Natural killer cell treated with Interleukin-12 subunit alpha and Interleukin-12 subunit beta and Interleukin-15 and Interleukin-18, amount 100 ng/mL, for 72 hours (primary cell): ENCODE measurements at regions not wholly inside any gene's neighbourhood (a gene's known extent, or its start where the extent isn't known, plus 50 kb on each side); places are given as distances from the start of the nearest gene placed in this dataset.
"Not testable (repeated sequence)": the region's sequence is repeated elsewhere in the genome, so short reads cannot be mapped to it uniquely, and the experiment has no call there.

Source experiments
- ATAC-seq, 2 donors: fragments of 150-1000 bp; cut with Tn5 transposase in 1 of 2; sonication (Bioruptor Pico), chemical (Tn5 transposase) in 1 of 2; 2 replicates each; pipeline ENCODE4 v1.10.0; 2021
- DNase-seq: peaks from one replicate; pipeline ENCODE4 v3.0.0; 2022; ENCODE audit warnings: low spot score
- H3K27ac Mint-ChIP-seq, 2 donors: 1 replicate in 1 of 2; 2 replicates in 1 of 2; pipeline ENCODE4 v1.8.0; 2022; ENCODE audit warnings: mixed read lengths in 2 of 2, mild to moderate bottlenecking in 1 of 2, moderate library complexity in 1 of 2
- H3K27me3 Mint-ChIP-seq, 2 donors: 1 replicate in 1 of 2; 2 replicates in 1 of 2; pipeline ENCODE4 v1.8.0; 2022; ENCODE audit warnings: mixed read lengths in 2 of 2
- H3K36me3 Mint-ChIP-seq: one replicate; pipeline ENCODE4 v1.8.0; 2022; ENCODE audit warnings: mixed read lengths
- H3K4me1 Mint-ChIP-seq, 2 donors: 1 replicate in 1 of 2; 2 replicates in 1 of 2; pipeline ENCODE4 v1.8.0; 2022; ENCODE audit warnings: low read depth in 2 of 2, mixed read lengths in 2 of 2, mild to moderate bottlenecking in 1 of 2
- H3K4me3 Mint-ChIP-seq: one replicate; pipeline ENCODE4 v1.8.0; 2022; ENCODE audit warnings: mixed read lengths
- H3K9me3 Mint-ChIP-seq: 2 replicates; pipeline ENCODE4 v1.8.0; 2022; ENCODE audit warnings: mixed read lengths

- no peak for DNase-seq
- Mint-ChIP-seq H3K4me1 (no peaks in the 10 kb centered on the region), H3K27me3 (peaks cover 0 to 6% of the 10 kb centered on the region in 2 donors), H3K27ac (no peak overlapping the region), H3K4me3 (no peak overlapping the region), H3K36me3 (no peaks in the 10 kb centered on the region), H3K9me3 (no peaks in the 10 kb centered on the region)
- ATAC-seq: no peak
These were observed 81.2 kb downstream of the DACT2 start for GRCh38 chr6:168238159-168238909.

GRCh38 chr6:168233875-168234213 lies 85.7 kb downstream of the DACT2 start:
- not testable (repeated sequence) for H3K4me1 Mint-ChIP-seq, H3K36me3 Mint-ChIP-seq, ATAC-seq

GRCh38 chr6:168232989-168233874 lies 86.3 kb downstream of the DACT2 start:
- Mint-ChIP-seq H3K27me3 (peaks cover 0 to 4% of the 10 kb centered on the region in 2 donors), H3K27ac (no peak overlapping the region), H3K4me1 (no peaks in the 10 kb centered on the region), H3K4me3 (no peak overlapping the region), H3K36me3 (no peaks in the 10 kb centered on the region), H3K9me3 (no peaks in the 10 kb centered on the region)
- ATAC-seq (no peak), DNase-seq (no peak)

More at GRCh38 chr6:168233875-168234213, 85.7 kb downstream of the DACT2 start:
- H3K27ac Mint-ChIP-seq, H3K27me3 Mint-ChIP-seq, H3K4me3 Mint-ChIP-seq, H3K9me3 Mint-ChIP-seq, DNase-seq: not testable (repeated sequence)

- Mint-ChIP-seq H3K27ac (no peak overlapping the region), H3K27me3 (peaks cover 0 to 4% of the 10 kb centered on the region in 2 donors), H3K4me3 (no peak overlapping the region), H3K36me3 (no peaks in the 10 kb centered on the region), H3K4me1 (no peaks in the 10 kb centered on the region), H3K9me3 (no peaks in the 10 kb centered on the region)
- ATAC-seq (no peak), DNase-seq (no peak)
These were observed 87.0 kb downstream of the DACT2 start for GRCh38 chr6:168232528-168232927.

GRCh38 chr6:168232062-168232461 lies 87.5 kb downstream of the DACT2 start:
- Mint-ChIP-seq H3K27me3 (peaks cover 0 to 4% of the 10 kb centered on the region in 2 donors), H3K27ac (no peak overlapping the region), H3K4me3 (no peak overlapping the region), H3K9me3 (no peaks in the 10 kb centered on the region), H3K36me3 (no peaks in the 10 kb centered on the region), H3K4me1 (no peaks in the 10 kb centered on the region)
- no peak for ATAC-seq
- no peak for DNase-seq

- H3K27me3 Mint-ChIP-seq: peaks cover 0 to 4% of the 10 kb centered on the region in 2 donors
- H3K9me3 Mint-ChIP-seq: no peaks in the 10 kb centered on the region
- no peaks in the 10 kb centered on the region for H3K4me1 Mint-ChIP-seq
- no peak overlapping the region for H3K27ac Mint-ChIP-seq
- no peaks in the 10 kb centered on the region for H3K36me3 Mint-ChIP-seq
- no peak for ATAC-seq
- DNase-seq: no peak
- H3K4me3 Mint-ChIP-seq: no peak overlapping the region
These were observed 88.1 kb downstream of the DACT2 start for GRCh38 chr6:168231393-168231957.

- DNase-seq (peak; percentile 26), ATAC-seq (no peak)
- no peaks in the 10 kb centered on the region for H3K4me1 Mint-ChIP-seq
- H3K36me3 Mint-ChIP-seq: no peaks in the 10 kb centered on the region
- H3K4me3 Mint-ChIP-seq: no peak overlapping the region
- no peaks in the 10 kb centered on the region for H3K9me3 Mint-ChIP-seq
- peaks cover 0 to 11% of the 10 kb centered on the region in 2 donors for H3K27me3 Mint-ChIP-seq
- no peak overlapping the region for H3K27ac Mint-ChIP-seq
These were observed 90.2 kb downstream of the DACT2 start for GRCh38 chr6:168229368-168229752.

- Mint-ChIP-seq H3K4me3 (no peak overlapping the region), H3K27me3 (peaks cover 0 to 12% of the 10 kb centered on the region in 2 donors), H3K4me1 (no peaks in the 10 kb centered on the region), H3K36me3 (no peaks in the 10 kb centered on the region), H3K27ac (no peak overlapping the region), H3K9me3 (no peaks in the 10 kb centered on the region)
- ATAC-seq: no peak
- peak; percentile 56 for DNase-seq
These were observed 90.8 kb downstream of the DACT2 start for GRCh38 chr6:168228676-168229367.

GRCh38 chr6:168227840-168228239 lies 91.7 kb downstream of the DACT2 start:
- Mint-ChIP-seq H3K36me3 (no peaks in the 10 kb centered on the region), H3K4me1 (no peaks in the 10 kb centered on the region), H3K4me3 (no peak overlapping the region), H3K9me3 (no peaks in the 10 kb centered on the region), H3K27me3 (peaks cover 0 to 17% of the 10 kb centered on the region in 2 donors), H3K27ac (no peak overlapping the region)
- DNase-seq: peak; percentile 39
- no peak for ATAC-seq

GRCh38 chr6:168226902-168227318 lies 92.7 kb downstream of the DACT2 start:
- Mint-ChIP-seq H3K4me3 (no peak overlapping the region), H3K9me3 (no peaks in the 10 kb centered on the region), H3K27ac (no peak overlapping the region), H3K36me3 (no peaks in the 10 kb centered on the region), H3K4me1 (no peaks in the 10 kb centered on the region), H3K27me3 (peaks cover 0 to 20% of the 10 kb centered on the region in 2 donors)
- peak; percentile 8 for DNase-seq
- ATAC-seq: no peak

GRCh38 chr6:168226061-168226752 lies 93.4 kb downstream of the DACT2 start:
- ATAC-seq (peak in 1 of 2 donors; percentile 46), DNase-seq (peak; percentile 50)
- no peaks in the 10 kb centered on the region for H3K36me3 Mint-ChIP-seq
- H3K27ac Mint-ChIP-seq: no peak overlapping the region
- no peaks in the 10 kb centered on the region for H3K4me1 Mint-ChIP-seq
- no peak overlapping the region for H3K4me3 Mint-ChIP-seq
- peaks cover 0 to 19% of the 10 kb centered on the region in 2 donors for H3K27me3 Mint-ChIP-seq
- H3K9me3 Mint-ChIP-seq: no peaks in the 10 kb centered on the region

GRCh38 chr6:168225471-168225911 lies 94.1 kb downstream of the DACT2 start:
- Mint-ChIP-seq H3K36me3 (no peaks in the 10 kb centered on the region), H3K4me1 (no peaks in the 10 kb centered on the region), H3K27ac (no peak overlapping the region), H3K9me3 (no peaks in the 10 kb centered on the region), H3K4me3 (no peak overlapping the region), H3K27me3 (peaks cover 0 to 15% of the 10 kb centered on the region in 2 donors)
- ATAC-seq (peak in 1 of 2 donors; percentile 6), DNase-seq (no peak)

- no peak for DNase-seq
- Mint-ChIP-seq H3K27ac (no peak overlapping the region), H3K36me3 (no peaks in the 10 kb centered on the region), H3K4me3 (no peak overlapping the region), H3K27me3 (peaks cover 0 to 15% of the 10 kb centered on the region in 2 donors), H3K4me1 (no peaks in the 10 kb centered on the region), H3K9me3 (no peaks in the 10 kb centered on the region)
- ATAC-seq: no peak
These were observed 95.8 kb downstream of the DACT2 start for GRCh38 chr6:168223755-168224154.
